Ovary (tissue), 7 donors: ENCODE measurements at regions not wholly inside any gene's neighbourhood (a gene's known extent, or its start where the extent isn't known, plus 50 kb on each side); places are given as distances from the start of the nearest gene placed in this dataset.

Source experiments
- DNase-seq, 5 donors: peaks; one replicate each; pipeline ENCODE4 v3.0.0-alpha.2; 2019 to 2020
- H3K27ac ChIP-seq, 2 donors: fragments of 200-600 bp; one replicate each; pipeline versions ENCODE4 v1.5.1 to v1.8.0; 2019 to 2022
- H3K27me3 ChIP-seq: fragments of 200-600 bp; one replicate; pipeline ENCODE4 v1.8.0; 2022
- H3K36me3 ChIP-seq: fragments of 200-600 bp; sonication (generic); one replicate; pipeline ENCODE4 v1.5.1; 2019
- H3K4me1 ChIP-seq: one replicate; pipeline ENCODE4 v1.8.1; 2013; ENCODE audit warnings: mild to moderate bottlenecking, moderate library complexity; ENCODE audit not compliant: insufficient read depth
- H3K4me3 ChIP-seq: fragments of 200-600 bp; sonication (generic); one replicate; pipeline ENCODE4 v1.5.1; 2017
- H3K9me3 ChIP-seq, 2 donors: fragments of 200-600 bp in 1 of 2; sonication (generic) in 1 of 2; one replicate each; pipeline versions ENCODE4 v1.5.1 to v1.8.1; 2013 to 2019; ENCODE audit warnings: mild to moderate bottlenecking in 1 of 2, moderate library complexity in 1 of 2
- EP300 ChIP-seq: sonication (generic); formaldehyde crosslinking; IDR thresholded peaks from one replicate; pipeline ENCODE4 v1.6.1; 2017; ENCODE audit warnings: antibody characterized with exemption
- POLR2A ChIP-seq: fragments of 450-650 bp; IDR thresholded peaks from one replicate; pipeline ENCODE4 v1.6.1; 2017; ENCODE audit warnings: antibody characterized with exemption, mild to moderate bottlenecking, moderate library complexity
- WGBS, 3 donors: extraction: QIAGEN DNeasy Blood & Tissue Kit in 1 of 3; methylation state at CpG; one replicate each; pipeline versions ENCODE4 v1.1.5 to v1.1.7; 2013 to 2017; 5-methylcytosine and 5-hydroxymethylcytosine counted together
- intact Hi-C, 4 donors: fragments of 100-400 bp; cut with DNase I; formaldehyde crosslinking; loops; one replicate each; pipeline versions ENCODE4 v1.11.0 to v1.15.1; 2022 to 2023
- TF ChIP-seq, protein P1 (sequence below), 3 donors: fragments of 450-650 bp in 2 of 3; fragments of 200-600 bp in 1 of 3; IDR thresholded peaks; one replicate each; pipeline versions ENCODE4 v1.5.1 to v1.8.0; 2016 to 2022; ENCODE audit warnings: antibody characterized with exemption in 3 of 3, mild to moderate bottlenecking in 1 of 3
- donor health status: DM: no; HTN: no; CAD: no; lungs with moderate emphysema.
- donor health status: DM: no; HTN: no; CAD: no.
- donor health status: Bipolar disorder and iron deficiency.
- donor health status: DM: no; HTN: no; CAD: no.
- donor health status: DM: yes; HTN: yes; CAD: no.

DNA sequence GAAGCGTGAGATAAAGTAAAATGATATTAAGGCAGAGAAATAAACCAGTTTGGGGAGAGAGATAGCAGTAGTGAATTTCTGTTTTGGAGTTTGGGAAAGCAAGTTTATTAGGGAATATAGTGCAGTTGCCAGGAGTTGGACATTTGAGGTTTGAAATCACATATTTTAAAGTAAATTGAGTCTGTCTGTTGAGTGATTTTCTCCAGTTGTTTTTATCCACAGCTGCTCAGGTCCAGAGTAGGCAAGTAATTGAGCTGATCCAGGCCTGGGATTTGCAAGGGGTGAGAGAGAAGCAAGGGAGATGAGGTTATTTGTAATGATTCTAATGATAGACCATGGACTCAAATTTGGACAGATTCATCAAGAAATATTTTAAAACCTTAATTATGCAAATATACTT lies 481.9 kb downstream of the UTRN start:
- no peaks in the 10 kb centered on the region for H3K36me3 ChIP-seq
- TF ChIP-seq POLR2A = no peak
- TF ChIP-seq EP300 = no peak
- TF ChIP-seq, protein P1, sequence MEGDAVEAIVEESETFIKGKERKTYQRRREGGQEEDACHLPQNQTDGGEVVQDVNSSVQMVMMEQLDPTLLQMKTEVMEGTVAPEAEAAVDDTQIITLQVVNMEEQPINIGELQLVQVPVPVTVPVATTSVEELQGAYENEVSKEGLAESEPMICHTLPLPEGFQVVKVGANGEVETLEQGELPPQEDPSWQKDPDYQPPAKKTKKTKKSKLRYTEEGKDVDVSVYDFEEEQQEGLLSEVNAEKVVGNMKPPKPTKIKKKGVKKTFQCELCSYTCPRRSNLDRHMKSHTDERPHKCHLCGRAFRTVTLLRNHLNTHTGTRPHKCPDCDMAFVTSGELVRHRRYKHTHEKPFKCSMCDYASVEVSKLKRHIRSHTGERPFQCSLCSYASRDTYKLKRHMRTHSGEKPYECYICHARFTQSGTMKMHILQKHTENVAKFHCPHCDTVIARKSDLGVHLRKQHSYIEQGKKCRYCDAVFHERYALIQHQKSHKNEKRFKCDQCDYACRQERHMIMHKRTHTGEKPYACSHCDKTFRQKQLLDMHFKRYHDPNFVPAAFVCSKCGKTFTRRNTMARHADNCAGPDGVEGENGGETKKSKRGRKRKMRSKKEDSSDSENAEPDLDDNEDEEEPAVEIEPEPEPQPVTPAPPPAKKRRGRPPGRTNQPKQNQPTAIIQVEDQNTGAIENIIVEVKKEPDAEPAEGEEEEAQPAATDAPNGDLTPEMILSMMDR (IDR thresholded peaks at IDR 0.05) = no peak
- peaks cover 2% of the 10 kb centered on the region for H3K4me1 ChIP-seq
- no peaks in the 10 kb centered on the region for H3K27me3 ChIP-seq
- no peaks in the 10 kb centered on the region for H3K9me3 ChIP-seq
- whole genome bisulfite sequencing, 3 donors = 87 to 97% (median 92%) methylated on average over 1 of the region's 1 CpG
- no peak overlapping the region for H3K27ac ChIP-seq
- DNase-seq = no peak
- intact Hi-C loops = no loop called here
- H3K4me3 ChIP-seq = no peak overlapping the region

DNA sequence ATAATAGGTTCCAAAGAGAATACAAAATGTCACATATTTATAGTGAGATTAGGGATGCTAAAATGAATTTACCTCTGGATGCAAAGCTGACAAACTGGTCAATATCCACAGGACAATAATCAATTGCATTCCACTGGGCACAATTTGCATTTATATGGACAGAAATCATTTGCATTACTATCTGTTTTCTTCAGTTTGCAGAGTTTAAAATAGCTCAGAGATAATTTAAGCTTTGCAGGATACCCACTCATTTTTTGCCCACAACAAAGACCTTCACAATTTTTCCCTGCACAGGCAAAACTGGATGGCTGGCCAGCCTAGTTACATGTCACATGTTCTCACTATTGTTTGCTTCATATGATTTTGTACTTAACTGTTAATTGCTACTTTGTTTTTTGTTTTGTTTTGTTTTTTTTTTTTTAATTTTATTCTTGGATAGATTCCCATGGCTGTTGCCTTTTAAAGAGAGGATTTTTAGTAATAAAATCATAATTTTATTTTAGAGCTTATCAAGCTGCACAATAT lies 483.5 kb downstream of the UTRN start:
- H3K27me3 ChIP-seq = no peaks in the 10 kb centered on the region
- DNase-seq = no peak
- H3K36me3 ChIP-seq = no peaks in the 10 kb centered on the region
- intact Hi-C loops = no loop called here
- TF ChIP-seq EP300 = no peak
- no peak for TF ChIP-seq POLR2A
- TF ChIP-seq, protein P1 (IDR thresholded peaks at IDR 0.05) = no peak
- no peak overlapping the region for H3K27ac ChIP-seq
- peaks cover 2% of the 10 kb centered on the region for H3K4me1 ChIP-seq
- no peak overlapping the region for H3K4me3 ChIP-seq
- H3K9me3 ChIP-seq = no peaks in the 10 kb centered on the region

DNA sequence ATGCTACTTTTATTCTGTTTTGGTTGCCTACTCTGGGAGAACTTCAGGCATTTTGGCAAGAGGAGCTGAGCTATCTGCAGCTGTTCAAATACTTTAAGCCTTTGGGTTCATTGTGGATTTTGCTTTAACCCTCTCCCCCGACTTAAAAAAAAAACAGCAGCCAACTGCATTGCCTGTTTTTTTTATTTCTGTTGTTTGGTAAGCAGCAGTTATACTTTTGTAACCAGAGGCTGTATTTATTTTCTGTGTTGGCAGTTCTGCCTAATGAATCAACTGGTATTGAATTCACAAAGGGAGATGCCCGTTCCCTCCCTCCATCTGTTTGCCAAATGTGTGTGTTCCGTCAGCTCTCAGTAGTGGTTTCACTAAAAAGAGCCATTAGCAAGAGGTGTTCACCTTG lies 484.0 kb downstream of the UTRN start:
- no peak for TF ChIP-seq POLR2A
- TF ChIP-seq EP300 = no peak
- TF ChIP-seq, protein P1 (IDR thresholded peaks at IDR 0.05) = no peak
- H3K27ac ChIP-seq = no peak overlapping the region
- no peak overlapping the region for H3K4me3 ChIP-seq
- intact Hi-C loops = no loop called here
- H3K4me1 ChIP-seq = peaks cover 2% of the 10 kb centered on the region
- no peak for DNase-seq
- H3K27me3 ChIP-seq = no peaks in the 10 kb centered on the region
- H3K36me3 ChIP-seq = no peaks in the 10 kb centered on the region
- WGBS, 3 donors = 7 to 13% (median 9%) methylated on average over 3 of the region's 3 CpGs
- H3K9me3 ChIP-seq = no peaks in the 10 kb centered on the region

DNA sequence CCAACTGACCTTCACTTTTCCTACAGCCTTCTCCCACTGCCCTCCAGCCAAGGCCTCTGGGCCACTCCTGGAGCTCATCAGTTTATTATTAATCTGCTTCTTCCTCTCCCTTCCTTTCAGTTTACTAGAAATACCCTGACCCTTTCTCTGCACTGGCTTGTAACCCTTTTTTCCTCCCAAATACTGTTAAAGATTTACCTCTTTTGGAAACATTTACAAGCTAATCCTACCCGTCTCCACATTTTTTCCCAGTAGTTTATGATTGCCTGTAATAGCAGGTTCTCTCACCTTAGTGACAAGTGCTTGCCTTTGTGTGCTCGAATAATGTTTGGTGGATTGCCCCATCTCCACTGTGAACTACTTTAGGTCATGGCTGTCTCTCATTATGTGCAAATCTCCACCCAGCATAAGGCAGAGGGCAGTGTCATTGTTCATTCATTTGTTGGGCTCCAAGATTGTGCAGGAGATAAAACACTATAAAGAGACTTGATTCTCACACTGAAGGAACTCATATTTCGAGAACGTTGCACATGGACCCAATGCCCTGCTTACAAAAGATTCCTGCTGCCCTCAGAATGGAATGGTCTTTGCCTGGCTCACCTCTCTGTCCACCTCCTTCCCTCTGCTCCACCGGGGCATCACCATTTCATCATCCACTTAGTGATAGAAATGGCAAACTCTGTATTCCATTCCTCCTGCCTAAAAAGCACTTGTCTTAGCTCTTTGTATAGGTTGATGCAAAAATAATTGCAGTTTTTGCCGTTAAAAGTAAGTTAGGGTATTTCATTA lies 491.1 kb downstream of the UTRN start:
- H3K27ac ChIP-seq = no peak overlapping the region
- no peaks in the 10 kb centered on the region for H3K36me3 ChIP-seq
- intact Hi-C loops = no loop called here
- DNase-seq = no peak
- no peak overlapping the region for H3K4me3 ChIP-seq
- no peaks in the 10 kb centered on the region for H3K4me1 ChIP-seq
- TF ChIP-seq POLR2A (no peak), EP300 (no peak)
- TF ChIP-seq, protein P1 (IDR thresholded peaks at IDR 0.05) = no peak
- no peaks in the 10 kb centered on the region for H3K9me3 ChIP-seq
- 94 to 98% (median 97%) methylated on average over 6 of the region's 6 CpGs for WGBS, 3 donors
- H3K27me3 ChIP-seq = no peaks in the 10 kb centered on the region
